GM12878 (cell line): ENCODE measurements at regions not wholly inside any gene's neighbourhood (a gene's known extent, or its start where the extent isn't known, plus 50 kb on each side); places are given as distances from the start of the nearest gene placed in this dataset.

ENCODE experiments used
- ATAC-seq: fragments of 200-7000 bp; cut with Tn5 transposase; 3 replicates; pipeline ENCODE4 v1.9.1; 2020; ENCODE audit warnings: mild to moderate bottlenecking, moderate library complexity
- BruUV-seq: library from RNA; stranded (reverse); fragments of 400-500 nt; replicated peaks from 2 replicates; lab custom pipeline; 2021; lab: Mats Ljungman, UMichigan
- CTCF ChIA-PET: fragments of 300-600 bp; sonication (Branson Sonifier 250); formaldehyde crosslinking; extraction: SDS; loops from one replicate; lab custom pipeline; 2021; ENCODE audit warnings: inconsistent platforms; lab: Yijun Ruan, JAX
- POLR2A ChIA-PET: fragments of 350-600 bp; formaldehyde crosslinking; extraction: SDS; loops from one replicate; lab custom pipeline; 2021; ENCODE audit warnings: inconsistent platforms; lab: Charles Lee
- RAD21 ChIA-PET: fragments of 300-600 bp; sonication (Branson Sonifier 250); formaldehyde crosslinking; loops from one replicate; lab custom pipeline; 2023; ENCODE audit warnings: antibody characterized with exemption; ENCODE audit not compliant: unreplicated experiment; lab: Charles Lee
- SMC1A ChIA-PET: fragments of 300-600 bp; sonication (Branson Sonifier 250); formaldehyde crosslinking; loops from one replicate; lab custom pipeline; 2023; ENCODE audit not compliant: unreplicated experiment, uncharacterized antibody; lab: Charles Lee
- DNase-seq: peaks from one replicate; pipeline ENCODE4 v3.0.0-alpha.2; 2011; ENCODE audit warnings: low read depth, low spot score
- FAIRE-seq: peaks from 3 replicates; lab custom pipeline; 2011; peaks lifted over from hg19 to GRCh38; lab: Jason Lieb, UNC
- H2AFZ ChIP-seq: 2 replicates; pipeline ENCODE4 v1.6.0; 2011; ENCODE audit warnings: low read depth, low read length, control low read depth; ENCODE audit not compliant: control insufficient read depth
- H3K27ac ChIP-seq: 2 replicates; pipeline ENCODE4 v1.5.1; 2011; ENCODE audit warnings: control low read depth; ENCODE audit not compliant: control insufficient read depth, insufficient read depth
- H3K27me3 ChIP-seq, 2 experiments: replicated peaks in 1 of 2; 2 replicates each; pipeline versions ENCODE4 v1.6.0 to v1.6.1; 2011; ENCODE audit warnings: low read length in 1 of 2; ENCODE audit not compliant: control insufficient read depth in 2 of 2, insufficient read depth in 2 of 2
- H3K36me3 ChIP-seq, 2 experiments: 2 replicates each; pipeline ENCODE4 v1.5.1; 2011; ENCODE audit warnings: low read length in 1 of 2; ENCODE audit not compliant: control insufficient read depth in 2 of 2, insufficient read depth in 2 of 2
- H3K4me1 ChIP-seq: 2 replicates; pipeline ENCODE4 v1.6.1; 2011; ENCODE audit warnings: mild to moderate bottlenecking, low read length, moderate library complexity, mixed read lengths; ENCODE audit not compliant: control insufficient read depth, insufficient read depth
- H3K4me2 ChIP-seq: 2 replicates; pipeline ENCODE4 v1.6.0; 2011; ENCODE audit warnings: control low read depth; ENCODE audit not compliant: control insufficient read depth, insufficient read depth
- H3K4me3 ChIP-seq: fragments of 200-600 bp; sonication (generic); 2 replicates; pipeline ENCODE4 v1.5.1; 2016
- H3K79me2 ChIP-seq: 2 replicates; pipeline ENCODE4 v1.6.0; 2011; ENCODE audit warnings: low read length; ENCODE audit not compliant: control insufficient read depth, insufficient read depth
- H3K9ac ChIP-seq: 2 replicates; pipeline ENCODE4 v1.8.0; 2011; ENCODE audit warnings: low read length, control low read depth, mixed read lengths; ENCODE audit not compliant: control insufficient read depth, insufficient read depth
- H3K9me3 ChIP-seq: replicated peaks from 3 replicates; pipeline ENCODE4 v1.5.1; 2011; ENCODE audit warnings: mild to moderate bottlenecking, low read length; ENCODE audit not compliant: control insufficient read depth, insufficient read depth
- H4K20me1 ChIP-seq: 2 replicates; pipeline ENCODE4 v1.6.0; 2011; ENCODE audit not compliant: control insufficient read depth, insufficient read depth
- ESRRA ChIP-seq: IDR thresholded peaks from 2 replicates; pipeline ENCODE4 v1.6.1; 2012; ENCODE audit warnings: mild to moderate bottlenecking, low read length, improper control_type of control experiment
- JUND ChIP-seq: IDR thresholded peaks from 2 replicates; pipeline ENCODE4 v1.6.1; 2012; ENCODE audit warnings: low read depth, mild to moderate bottlenecking, low read length, improper control_type of control experiment, moderate library complexity
- KAT2A ChIP-seq: conservative IDR thresholded peaks from 2 replicates; pipeline ENCODE4 v1.6.1; 2011; ENCODE audit warnings: low read depth, low read length; ENCODE audit not compliant: control insufficient read depth
- PML ChIP-seq: IDR thresholded peaks from 2 replicates; pipeline ENCODE4 v1.6.1; 2012; ENCODE audit warnings: low read length, inconsistent platforms
- POLR2A ChIP-seq: IDR thresholded peaks from 2 replicates; pipeline ENCODE4 v1.6.1; 2011; ENCODE audit warnings: low read depth, mild to moderate bottlenecking, low read length
- RAD21 ChIP-seq: IDR thresholded peaks from 2 replicates; pipeline ENCODE4 v1.6.1; 2011; ENCODE audit warnings: mild to moderate bottlenecking, low read depth, low read length, moderate library complexity; ENCODE audit not compliant: insufficient read depth
- SIX5 ChIP-seq: IDR thresholded peaks from 2 replicates; pipeline ENCODE4 v1.6.1; 2011; ENCODE audit warnings: mild to moderate bottlenecking, low read depth, low read length, moderate library complexity; ENCODE audit not compliant: severe bottlenecking
- SMAD1 ChIP-seq: fragments of 450-650 bp; IDR thresholded peaks from 2 replicates; pipeline ENCODE4 v1.6.1; 2018; ENCODE audit warnings: mild to moderate bottlenecking, low read depth; ENCODE audit not compliant: partially characterized antibody
- SP1 ChIP-seq: IDR thresholded peaks from one replicate; pipeline ENCODE4 v1.6.1; 2011; ENCODE audit warnings: low read depth, low read length
- WGBS: methylation state at CpG from one replicate; pipeline ENCODE4 v1.1.6; 2016; ENCODE audit warnings: low lambda C conversion rate; ENCODE audit not compliant: insufficient replicate concordance, insufficient coverage; ENCODE audit errors: missing lambda C conversion rate; 5-methylcytosine and 5-hydroxymethylcytosine counted together
- in situ Hi-C: fragments of 300-500 bp; cut with MboI; formaldehyde crosslinking; loops from 9 replicates; pipeline ENCODE4 v1.14.3; 2018; ENCODE audit warnings: mixed read lengths
- intact Hi-C: fragments of 100-400 bp; cut with micrococcal nuclease; formaldehyde crosslinking; loops from one replicate; pipeline ENCODE4 v1.14.2; 2022; ENCODE audit not compliant: unreplicated experiment

GRCh38 chr13:34114581-34114980 lies 296.6 kb downstream of the RFC3 start:
- no peak for FAIRE-seq
- ATAC-seq, result peak; percentile 33; the same call in 1 of the 3 replicates
- Histone ChIP-seq H2AFZ (no peak overlapping the region), H3K27ac (no peak overlapping the region), H3K4me1 (no peaks in the 10 kb centered on the region), H3K27me3 (no peaks in the 10 kb centered on the region), H3K9me3 (no peaks in the 10 kb centered on the region; the same call in 2 of the 3 replicates), H3K9ac (no peak overlapping the region), H4K20me1 (no peaks in the 10 kb centered on the region), H3K36me3 (no peaks in the 10 kb centered on the region), H3K79me2 (no peaks in the 10 kb centered on the region), H3K4me2 (no peak overlapping the region), H3K4me3 (no peak overlapping the region)
- BruUV-seq, result no TSS peak
- ChIA-PET CTCF (no interaction called here), RAD21 (no interaction called here), POLR2A (no interaction called here), SMC1A (interaction anchor here (1.0 to 1.4 kb wide), 2 partner anchors 11 to 22 kb away, joined by 3 to 4 read pairs; no protein-coding TSS in a partner anchor)
- DNase-seq, result no peak
- intact Hi-C loops, result no loop called here
- in situ Hi-C loops, result no loop called here
- 35% methylated on average over 3 of the region's 3 CpGs for WGBS
- TF ChIP-seq POLR2A (no peak), ESRRA (no peak)

GRCh38 chr13:34116651-34117050 lies 298.7 kb downstream of the RFC3 start:
- ChIA-PET RAD21 (interaction anchor here (0.6 kb wide), 1 partner anchor 1515 kb away, joined by 3 read pairs; no protein-coding TSS in a partner anchor), CTCF (no interaction called here), SMC1A (no interaction called here), POLR2A (no interaction called here)
- Histone ChIP-seq H3K27ac (no peak overlapping the region), H3K27me3 (no peaks in the 10 kb centered on the region), H3K9ac (no peak overlapping the region), H3K9me3 (no peaks in the 10 kb centered on the region), H3K4me1 (no peaks in the 10 kb centered on the region), H3K4me3 (no peak overlapping the region), H3K79me2 (no peaks in the 10 kb centered on the region), H3K36me3 (no peaks in the 10 kb centered on the region), H3K4me2 (no peak overlapping the region), H4K20me1 (no peaks in the 10 kb centered on the region), H2AFZ (no peak overlapping the region)
- ATAC-seq, result no peak
- FAIRE-seq, result no peak
- in situ Hi-C loops (no loop called here), intact Hi-C loops (no loop called here)
- BruUV-seq, result no TSS peak
- WGBS, result 60% methylated on average over 3 of the region's 3 CpGs
- DNase-seq, result no peak
- TF ChIP-seq SMAD1, result no peak
- TF ChIP-seq SP1, result no peak
- no peak for TF ChIP-seq KAT2A
- no peak for TF ChIP-seq JUND
- no peak for TF ChIP-seq SIX5
- TF ChIP-seq PML, result no peak
- TF ChIP-seq RAD21, result no peak
- TF ChIP-seq, all 136 proteins: peak for 0
